ENCODE measurements at regions not wholly inside any gene's neighbourhood (a gene's known extent, or its start where the extent isn't known, plus 50 kb on each side); places are given as distances from the start of the nearest gene placed in this dataset.
A peak's percentile ranks its signal among the peaks of the same experiment; 100 is the strongest.
"Not testable (repeated sequence)": the region's sequence is repeated elsewhere in the genome, so short reads cannot be mapped to it uniquely, and the experiment has no call there.

DNA sequence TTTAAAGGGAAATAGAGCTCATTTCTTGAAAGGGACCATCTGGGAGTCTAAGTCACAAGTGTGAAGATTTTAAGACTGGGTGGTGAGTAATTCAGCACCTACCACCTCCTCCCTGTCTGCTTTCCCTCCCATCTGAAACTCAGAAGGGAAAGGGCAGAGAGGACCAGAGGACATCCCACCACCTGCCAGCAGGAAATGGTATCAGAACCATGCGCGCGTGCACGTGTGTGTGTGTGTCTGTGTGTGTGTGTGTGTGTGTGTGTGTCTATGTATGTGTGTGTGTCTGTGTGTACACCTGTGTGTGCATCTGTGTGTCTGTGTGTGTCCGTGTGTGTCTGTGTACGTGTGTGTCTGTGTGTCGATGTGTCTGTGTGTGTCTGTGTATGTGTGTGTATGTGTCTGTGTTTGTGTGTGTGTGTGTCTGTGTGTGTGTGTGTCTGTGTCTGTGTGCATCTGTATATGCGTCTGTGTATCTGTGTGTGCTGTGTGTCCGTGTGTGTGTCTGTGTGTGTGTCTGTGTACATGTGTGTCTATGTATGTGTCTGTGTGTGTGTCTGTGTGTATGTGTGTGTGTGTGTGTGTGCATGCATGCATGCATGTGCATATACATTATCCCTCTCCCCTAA lies 76.8 kb downstream of the ZFP36L2 start:
- ATAC-seq (peak; percentile 97), DNase-seq (peak; percentile 75)

GRCh38 chr2:43146083-43146482 lies 80.3 kb downstream of the ZFP36L2 start:
- DNase-seq (no peak), ATAC-seq (no peak)

- no peak for DNase-seq
These were observed 82.1 kb downstream of the ZFP36L2 start for GRCh38 chr2:43144263-43144662.

GRCh38 chr2:43143756-43144155 lies 82.7 kb downstream of the ZFP36L2 start:
- ATAC-seq (no peak), DNase-seq (no peak)

More at GRCh38 chr2:43144263-43144662, 82.1 kb downstream of the ZFP36L2 start:
- ATAC-seq: no peak

DNA sequence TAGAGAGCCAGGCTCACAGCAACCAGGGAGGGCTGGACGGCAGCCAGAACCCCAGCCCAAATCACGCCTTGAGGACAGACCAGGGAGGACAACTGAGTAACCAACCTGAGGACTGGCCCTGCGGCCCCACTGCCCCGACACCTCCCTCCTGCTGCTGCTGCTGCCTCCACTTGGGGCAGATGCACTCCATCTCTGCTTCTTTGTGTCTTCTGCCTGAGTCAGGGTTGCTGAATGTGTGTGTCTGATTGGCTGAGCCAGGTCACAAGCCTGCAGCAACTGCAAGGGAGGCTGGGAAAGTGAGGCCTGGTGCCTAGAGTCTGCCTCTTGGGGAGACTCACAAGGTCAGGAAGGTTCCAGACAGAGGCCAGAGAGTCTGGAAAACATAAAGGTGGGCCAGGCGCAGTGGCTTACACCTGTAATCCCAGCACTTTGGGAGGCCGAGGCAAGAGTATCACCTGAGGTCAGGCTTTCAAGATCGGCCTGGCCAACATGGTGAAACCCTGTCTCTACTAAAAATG lies 83.4 kb downstream of the ZFP36L2 start:
- ATAC-seq: peak; percentile 71

GRCh38 chr2:43141636-43142151 lies 84.7 kb downstream of the ZFP36L2 start:
- DNase-seq, ATAC-seq: not testable (repeated sequence)

More for the DNA sequence above, 83.4 kb downstream of the ZFP36L2 start:
- DNase-seq: peak; percentile 60

DNA sequence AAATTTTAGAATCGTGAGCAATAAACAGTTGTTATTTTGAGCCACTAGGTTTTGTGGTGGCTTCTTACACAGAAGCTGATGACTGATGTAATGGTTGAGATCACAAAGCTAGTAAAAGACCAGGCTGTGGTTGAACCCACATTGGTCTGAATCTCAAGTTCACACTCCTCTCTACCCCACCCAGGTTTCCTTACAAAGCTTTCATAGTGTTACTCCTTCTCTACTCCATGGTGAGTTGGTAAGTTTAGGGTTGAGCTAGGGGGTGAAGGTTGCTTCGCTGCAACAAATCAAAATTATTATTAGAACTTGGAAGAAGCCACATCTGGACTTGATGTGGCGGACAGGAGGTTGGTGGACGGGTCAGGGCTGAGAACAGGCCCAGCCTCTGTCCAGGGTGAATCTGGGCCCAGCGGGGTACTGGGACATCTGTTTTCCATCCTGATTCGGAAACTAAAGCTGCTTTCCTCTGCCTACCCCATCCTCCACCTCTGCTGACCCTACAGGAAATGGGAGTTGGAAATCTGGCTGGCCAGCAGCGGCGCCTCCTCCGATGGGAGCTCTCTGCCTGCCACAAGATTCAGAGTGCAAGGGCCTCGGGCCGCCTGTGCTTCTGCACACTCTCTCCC lies 86.3 kb downstream of the ZFP36L2 start:
- ATAC-seq (peak; percentile 70), DNase-seq (no peak)

- no peak for ATAC-seq
- no peak for DNase-seq
These were observed 86.9 kb downstream of the ZFP36L2 start for GRCh38 chr2:43139501-43139900.

GRCh38 chr2:43138441-43138840 lies 88.0 kb downstream of the ZFP36L2 start:
- DNase-seq (no peak), ATAC-seq (no peak)

DNA sequence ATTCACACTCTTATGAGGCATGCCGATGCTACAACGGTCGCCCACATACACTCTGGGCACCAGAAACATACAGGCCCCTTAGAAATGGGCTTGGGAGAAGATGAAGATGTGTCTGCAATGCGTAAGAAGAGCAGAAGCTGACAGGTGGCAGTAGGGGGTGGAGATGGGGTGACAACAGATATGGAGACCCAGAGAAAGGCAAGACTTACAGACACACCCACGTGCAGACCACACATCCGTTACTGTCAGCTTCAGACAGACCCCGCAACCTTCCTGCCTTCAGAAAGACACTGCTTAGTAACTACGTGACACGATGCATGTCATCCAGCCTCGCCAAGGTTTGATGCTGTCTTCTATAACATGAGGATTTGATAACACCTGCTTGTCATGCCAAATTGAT lies 89.5 kb downstream of the ZFP36L2 start:
- DNase-seq (peak; percentile 81), ATAC-seq (peak; percentile 68)

DNA sequence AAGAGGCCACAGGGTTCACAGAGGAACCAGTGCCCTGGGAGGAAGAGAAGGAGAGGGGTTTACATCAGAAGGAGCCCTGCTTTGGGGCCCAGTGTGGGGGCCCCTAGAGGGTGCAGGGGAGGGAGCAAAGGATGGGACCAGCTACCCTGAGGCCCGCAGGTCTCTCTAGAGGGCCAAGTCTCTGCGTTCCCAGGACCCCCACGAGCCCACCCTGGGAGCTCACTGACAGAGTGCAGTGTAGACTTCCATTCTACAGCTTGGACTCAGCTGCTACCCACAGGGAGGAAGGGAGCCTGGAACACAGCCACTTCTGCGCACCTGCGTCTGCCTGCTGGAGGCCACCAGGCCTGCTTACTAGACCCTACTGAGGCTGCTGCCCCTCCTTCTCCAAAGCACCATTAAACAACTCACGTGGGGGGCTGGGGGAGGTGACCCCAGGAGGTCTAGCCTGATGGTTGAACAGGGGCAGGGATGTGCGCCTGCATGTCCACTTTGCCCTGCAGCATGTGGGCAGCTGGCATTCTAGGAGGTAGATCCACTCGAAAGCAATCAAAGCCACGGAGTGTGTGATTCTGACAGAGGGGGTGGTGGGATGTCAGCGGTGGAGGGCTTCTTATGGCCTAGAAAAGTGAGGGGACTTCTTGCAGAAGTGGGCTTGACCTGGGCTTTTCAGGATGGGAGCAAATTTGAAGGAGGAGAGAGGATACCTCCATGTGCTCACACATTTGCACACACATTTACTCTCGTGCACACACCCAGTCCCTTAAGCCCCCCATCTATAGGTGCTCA lies 90.2 kb downstream of the ZFP36L2 start:
- DNase-seq (no peak), ATAC-seq (no peak)

- ATAC-seq: no peak
- no peak for DNase-seq
These were observed 90.8 kb downstream of the ZFP36L2 start for GRCh38 chr2:43135583-43135982.

GRCh38 chr2:43134571-43134889 lies 91.9 kb downstream of the ZFP36L2 start:
- ATAC-seq (no peak), DNase-seq (no peak)

DNA sequence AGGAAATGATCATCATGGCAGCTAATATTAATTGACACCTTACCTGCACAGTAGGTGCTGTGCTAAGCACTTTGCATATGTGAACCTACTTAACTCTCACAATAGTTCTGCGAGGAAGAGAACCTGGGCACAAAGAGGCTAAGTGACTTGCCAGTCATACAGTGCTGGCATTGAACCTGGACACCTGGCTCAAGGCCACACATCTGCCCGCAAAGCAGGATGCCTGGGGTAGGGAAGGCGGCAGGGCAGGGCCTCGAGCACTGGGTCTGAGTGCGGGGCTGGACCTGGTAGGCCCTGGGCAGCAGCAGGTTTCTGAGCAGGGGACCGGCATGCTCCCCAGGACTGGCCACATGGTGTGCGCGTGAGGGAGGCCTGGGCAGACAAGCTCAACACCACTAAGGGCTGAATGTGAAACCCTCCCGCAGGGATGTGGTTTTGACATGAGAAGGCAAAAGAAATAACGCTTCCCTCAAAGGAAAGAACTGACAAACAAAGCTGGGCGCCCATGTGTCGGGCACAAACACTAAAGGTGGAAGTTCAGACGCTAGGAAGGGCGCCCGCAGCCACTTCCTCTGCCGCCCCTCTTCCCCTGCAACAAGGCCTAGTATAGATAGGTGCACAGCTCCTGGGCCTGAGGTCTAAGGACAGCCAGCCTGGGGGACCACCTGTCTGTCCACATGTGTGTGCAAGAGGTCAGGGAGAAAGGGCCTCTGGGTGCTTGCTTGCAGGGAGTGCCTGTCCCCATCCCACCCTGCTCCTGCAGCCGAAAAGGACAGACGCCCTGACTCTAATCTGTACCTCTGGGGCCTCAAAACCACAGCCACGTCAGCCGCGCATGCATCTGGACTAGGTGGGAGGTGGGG lies 92.5 kb downstream of the ZFP36L2 start:
- DNase-seq: peak; percentile 80

DNA sequence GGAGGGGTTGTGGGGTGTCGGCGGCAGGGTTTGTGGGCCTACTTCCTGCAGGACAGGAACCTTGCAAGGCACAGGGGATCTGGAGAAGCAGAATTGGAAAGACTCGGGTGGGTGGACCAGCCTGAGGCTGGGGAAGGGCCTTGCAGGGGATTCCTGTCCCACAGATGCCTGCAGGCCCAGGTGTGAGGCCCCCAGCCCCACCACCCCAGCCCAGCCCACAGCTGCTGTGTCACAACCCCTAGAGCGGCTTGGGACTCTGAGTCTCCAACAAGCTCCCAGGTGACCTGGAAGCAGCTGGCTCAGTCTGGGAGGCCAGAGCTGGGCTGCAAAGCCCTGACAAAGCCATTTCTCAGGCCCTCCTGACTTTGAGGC lies 93.1 kb downstream of the ZFP36L2 start:
- no peak for DNase-seq
- no peak for ATAC-seq

More for the DNA sequence above, 92.5 kb downstream of the ZFP36L2 start:
- ATAC-seq: peak; percentile 31

DNA sequence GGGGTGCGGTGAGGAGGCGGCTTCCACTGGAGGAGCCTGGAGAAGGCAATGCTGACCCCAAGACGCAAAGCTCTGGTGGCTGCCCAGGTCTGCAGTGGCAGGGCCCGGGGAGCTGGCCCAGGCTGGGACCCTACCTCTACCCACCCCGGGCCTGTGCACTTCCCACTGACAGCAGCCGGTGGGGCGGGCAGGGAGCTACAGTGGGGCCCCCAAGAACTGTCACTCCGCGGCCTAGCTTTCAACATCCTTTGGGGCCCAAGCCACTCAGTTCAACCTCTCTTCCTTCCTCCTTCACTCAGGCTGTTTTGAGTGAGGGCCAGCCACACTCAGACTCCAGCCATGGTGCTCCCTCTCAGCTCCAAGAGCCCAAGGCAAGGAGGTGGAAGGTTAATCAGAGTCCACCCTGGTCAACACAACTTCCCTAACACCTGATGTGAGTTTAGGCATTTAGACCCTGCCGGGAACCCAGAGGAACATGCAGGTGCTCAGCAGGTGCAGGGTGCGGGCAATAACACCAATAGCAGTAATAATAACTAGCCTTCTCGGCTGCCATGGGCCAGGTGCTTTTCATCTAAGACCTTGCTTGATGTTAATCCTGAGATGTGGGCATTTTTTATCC lies 93.6 kb downstream of the ZFP36L2 start:
- DNase-seq (peak; percentile 52), ATAC-seq (no peak)

- no peak for DNase-seq
- no peak for ATAC-seq
These were observed 94.3 kb downstream of the ZFP36L2 start for GRCh38 chr2:43131890-43132682.

DNA sequence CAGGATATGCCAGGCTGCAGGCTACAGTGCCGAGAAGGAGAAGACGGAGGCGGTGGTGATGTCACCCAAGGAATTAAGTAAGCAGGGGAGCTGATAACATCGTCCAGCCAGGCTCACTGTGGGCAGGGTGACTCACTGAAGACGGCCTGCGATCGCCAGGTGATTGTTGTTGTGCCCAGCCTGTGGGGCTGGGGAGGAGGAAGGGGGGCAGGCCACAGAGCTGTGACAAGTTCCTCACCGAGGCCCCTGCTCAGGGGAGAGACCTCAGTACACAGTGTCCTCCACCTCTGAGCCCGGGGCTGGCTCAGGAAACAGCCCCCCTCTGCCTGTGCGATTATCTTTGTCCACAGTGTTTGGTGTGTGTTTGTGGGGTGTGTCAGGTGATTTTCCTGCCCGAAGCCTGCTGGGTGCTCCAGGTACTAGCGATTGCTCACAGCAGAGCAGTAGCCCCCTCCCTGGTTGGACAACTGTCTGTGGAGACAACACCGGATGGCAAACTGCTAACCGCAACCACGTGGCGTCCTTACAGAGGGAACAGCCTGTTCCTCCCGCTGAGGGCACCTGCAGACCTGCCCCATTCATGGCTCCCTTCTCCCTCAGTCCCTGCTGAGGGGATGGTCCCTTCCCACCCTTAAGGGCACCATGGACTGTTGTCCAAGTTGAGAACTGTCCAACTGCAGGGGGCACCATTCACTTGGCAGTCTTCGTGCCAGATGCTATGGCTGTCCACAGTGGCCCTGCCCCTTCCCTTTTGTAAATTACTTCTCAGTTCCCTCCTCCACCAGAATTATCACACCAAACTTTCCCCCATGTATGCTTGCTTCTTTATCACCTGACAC lies 95.1 kb downstream of the ZFP36L2 start:
- peak; percentile 79 for DNase-seq
- ATAC-seq: peak; percentile 48

DNA sequence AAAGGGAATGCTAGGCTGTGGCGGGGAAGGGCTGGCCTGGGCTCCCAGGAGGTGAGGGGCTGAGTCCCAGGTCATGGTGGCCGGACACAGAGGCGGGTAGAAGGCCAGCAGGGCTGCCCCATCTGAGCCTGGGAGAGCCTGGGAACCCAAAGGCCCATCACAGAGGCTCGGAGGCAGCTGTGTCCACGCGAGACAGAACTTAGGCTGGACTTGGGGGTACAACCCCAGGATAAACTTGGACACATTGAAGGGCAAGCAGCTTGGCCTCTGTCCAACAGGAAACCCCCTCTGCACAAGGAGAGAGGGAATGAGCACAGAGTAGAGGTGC lies 95.9 kb downstream of the ZFP36L2 start:
- DNase-seq (no peak), ATAC-seq (no peak)

All from stimulated activated naive CD8-positive, alpha-beta T cell treated with anti-CD3 and anti-CD28 coated beads, Interleukin-15, Interleukin-2, amounts not matched to agents 100 U/mL and 50 U/mL, for 24 hours (primary cell).